H9 (cell line): ENCODE measurements at regions not wholly inside any gene's neighbourhood (a gene's known extent, or its start where the extent isn't known, plus 50 kb on each side); places are given as distances from the start of the nearest gene placed in this dataset.

Experiments
- DNase-seq: peaks from one replicate; pipeline ENCODE4 v3.0.0-alpha.2; 2017
- H2AFZ ChIP-seq: one replicate; pipeline ENCODE4 v1.6.1; 2013; ENCODE audit warnings: mild to moderate bottlenecking, low read length, control low read depth, moderate library complexity
- H2AK5ac ChIP-seq: 2 replicates; pipeline ENCODE4 v1.6.1; 2013; ENCODE audit warnings: low read length, control low read depth, mixed read lengths; ENCODE audit not compliant: insufficient read length
- H2BK120ac ChIP-seq: one replicate; pipeline ENCODE4 v1.6.1; 2013; ENCODE audit warnings: low read depth, mild to moderate bottlenecking, low read length, control low read depth, inconsistent platforms; ENCODE audit not compliant: poor library complexity, severe bottlenecking
- H2BK12ac ChIP-seq: 2 replicates; pipeline ENCODE4 v1.6.1; 2013; ENCODE audit warnings: low read length, control low read depth, mixed read lengths, low read depth; ENCODE audit not compliant: insufficient read length
- H2BK15ac ChIP-seq: 2 replicates; pipeline ENCODE4 v1.6.1; 2013; ENCODE audit warnings: low read depth, low read length, control low read depth
- H2BK20ac ChIP-seq: one replicate; pipeline ENCODE4 v1.6.1; 2013; ENCODE audit warnings: low read depth, mild to moderate bottlenecking, low read length, control low read depth, inconsistent platforms; ENCODE audit not compliant: poor library complexity, severe bottlenecking
- H2BK5ac ChIP-seq: 2 replicates; pipeline ENCODE4 v1.6.1; 2013; ENCODE audit warnings: low read length, control low read depth, mixed read lengths; ENCODE audit not compliant: insufficient read length
- H3K14ac ChIP-seq: 2 replicates; pipeline ENCODE4 v1.6.1; 2013; ENCODE audit warnings: low read length, control low read depth; ENCODE audit not compliant: insufficient read depth
- H3K18ac ChIP-seq: 2 replicates; pipeline ENCODE4 v1.6.1; 2013; ENCODE audit warnings: low read depth, mild to moderate bottlenecking, mixed read lengths, low read length, control low read depth; ENCODE audit not compliant: insufficient read length
- H3K23ac ChIP-seq: 2 replicates; pipeline ENCODE4 v1.6.1; 2013; ENCODE audit warnings: low read length, control low read depth, mixed read lengths, low read depth; ENCODE audit not compliant: insufficient read length
- H3K23me2 ChIP-seq: 2 replicates; pipeline ENCODE4 v1.6.1; 2013; ENCODE audit warnings: low read depth, mild to moderate bottlenecking, mixed read lengths, low read length, control low read depth; ENCODE audit not compliant: insufficient read length, poor library complexity, severe bottlenecking
- H3K27ac ChIP-seq: 2 replicates; pipeline ENCODE4 v1.5.1; 2013; ENCODE audit warnings: low read length, control low read depth, mixed read lengths, low read depth; ENCODE audit not compliant: insufficient read length
- H3K27me3 ChIP-seq: 2 replicates; pipeline ENCODE4 v1.6.1; 2013; ENCODE audit warnings: low read length, control low read depth, inconsistent platforms; ENCODE audit not compliant: insufficient read depth
- H3K4ac ChIP-seq: 2 replicates; pipeline ENCODE4 v1.6.1; 2013; ENCODE audit warnings: low read depth, mild to moderate bottlenecking, control low read depth, inconsistent platforms, low read length, moderate library complexity
- H3K4me1 ChIP-seq: 2 replicates; pipeline ENCODE4 v1.6.1; 2013; ENCODE audit warnings: low read length, control low read depth, inconsistent platforms; ENCODE audit not compliant: insufficient read depth
- H3K4me2 ChIP-seq: 2 replicates; pipeline ENCODE4 v1.6.1; 2013; ENCODE audit warnings: low read length, control low read depth, mixed read lengths; ENCODE audit not compliant: insufficient read length, insufficient read depth
- H3K56ac ChIP-seq: 2 replicates; pipeline ENCODE4 v1.6.1; 2013; ENCODE audit warnings: low read depth, mild to moderate bottlenecking, mixed read lengths, low read length, control low read depth; ENCODE audit not compliant: insufficient read length
- H3K79me1 ChIP-seq: 2 replicates; pipeline ENCODE4 v1.6.1; 2013; ENCODE audit warnings: low read depth, mild to moderate bottlenecking, moderate library complexity, low read length, control low read depth, inconsistent platforms; ENCODE audit not compliant: insufficient read depth, poor library complexity, severe bottlenecking
- H3K79me2 ChIP-seq: 2 replicates; pipeline ENCODE4 v1.6.1; 2013; ENCODE audit warnings: low read length, control low read depth, inconsistent platforms; ENCODE audit not compliant: insufficient read depth
- H3K9ac ChIP-seq: 2 replicates; pipeline ENCODE4 v1.6.1; 2013; ENCODE audit warnings: low read length, control low read depth, mixed read lengths; ENCODE audit not compliant: insufficient read length; ENCODE audit errors: extremely low read depth
- H3K9me3 ChIP-seq: one replicate; pipeline ENCODE4 v1.6.1; 2013; ENCODE audit warnings: low read depth, low read length, inconsistent platforms; ENCODE audit not compliant: control insufficient read depth
- H3T11ph ChIP-seq: one replicate; pipeline ENCODE4 v1.6.1; 2013; ENCODE audit warnings: mild to moderate bottlenecking, low read length, control low read depth, inconsistent platforms
- H4K20me1 ChIP-seq: one replicate; pipeline ENCODE4 v1.6.1; 2013; ENCODE audit not compliant: control insufficient read depth, insufficient read length, insufficient read depth
- H4K5ac ChIP-seq: 2 replicates; pipeline ENCODE4 v1.6.1; 2013; ENCODE audit warnings: low read depth, mild to moderate bottlenecking, mixed read lengths, low read length, control low read depth; ENCODE audit not compliant: insufficient read length
- H4K8ac ChIP-seq: replicated peaks from 2 replicates; pipeline ENCODE4 v1.6.1; 2013; ENCODE audit warnings: low read length, control low read depth, mixed read lengths, low read depth; ENCODE audit not compliant: insufficient read length
- H4K91ac ChIP-seq: 2 replicates; pipeline ENCODE4 v1.6.1; 2013; ENCODE audit warnings: low read depth, mild to moderate bottlenecking, moderate library complexity, mixed read lengths, low read length, control low read depth; ENCODE audit not compliant: insufficient read length
- H3K27ac Mint-ChIP-seq, 3 experiments: 2 replicates in 2 of 3; 3 replicates in 1 of 3; pipeline ENCODE4 v1.8.0; 2020 to 2021; ENCODE audit warnings: mixed read lengths in 3 of 3, mild to moderate bottlenecking in 1 of 3, moderate library complexity in 1 of 3
- H3K27me3 Mint-ChIP-seq: 2 replicates; pipeline ENCODE4 v1.8.0; 2021; ENCODE audit warnings: low read depth, mild to moderate bottlenecking, moderate library complexity, mixed read lengths
- H3K36me3 Mint-ChIP-seq, 3 experiments: 2 replicates in 2 of 3; 3 replicates in 1 of 3; pipeline ENCODE4 v1.8.0; 2020 to 2021; ENCODE audit warnings: low read depth in 3 of 3, mixed read lengths in 3 of 3; ENCODE audit not compliant: insufficient read depth in 1 of 3
- H3K4me1 Mint-ChIP-seq, 2 experiments: 2 replicates each; pipeline ENCODE4 v1.8.0; 2020; ENCODE audit warnings: mixed read lengths in 2 of 2
- H3K4me3 Mint-ChIP-seq, 2 experiments: 2 replicates in 1 of 2; 3 replicates in 1 of 2; pipeline ENCODE4 v1.8.0; 2020 to 2021; ENCODE audit warnings: mild to moderate bottlenecking in 2 of 2, mixed read lengths in 2 of 2, moderate library complexity in 1 of 2
- H3K9me3 Mint-ChIP-seq, 2 experiments: 2 replicates in 1 of 2; 3 replicates in 1 of 2; pipeline ENCODE4 v1.8.0; 2020; ENCODE audit warnings: mild to moderate bottlenecking in 2 of 2, mixed read lengths in 2 of 2, moderate library complexity in 1 of 2
- WGBS: extraction: QIAGEN DNeasy Blood & Tissue Kit; methylation state at CpG from one replicate; pipeline ENCODE4 v1.1.7; 2013; ENCODE audit warnings: missing lambda C conversion rate, low lambda C conversion rate, mixed read lengths; ENCODE audit not compliant: insufficient read length; ENCODE audit errors: extremely low coverage; 5-methylcytosine and 5-hydroxymethylcytosine counted together
- TF ChIP-seq, protein P1 (sequence below): fragments of 200-600 bp; sonication (generic); conservative IDR thresholded peaks from 3 replicates; pipeline ENCODE4 v1.8.0; 2021; ENCODE audit warnings: antibody characterized with exemption, mild to moderate bottlenecking

DNA sequence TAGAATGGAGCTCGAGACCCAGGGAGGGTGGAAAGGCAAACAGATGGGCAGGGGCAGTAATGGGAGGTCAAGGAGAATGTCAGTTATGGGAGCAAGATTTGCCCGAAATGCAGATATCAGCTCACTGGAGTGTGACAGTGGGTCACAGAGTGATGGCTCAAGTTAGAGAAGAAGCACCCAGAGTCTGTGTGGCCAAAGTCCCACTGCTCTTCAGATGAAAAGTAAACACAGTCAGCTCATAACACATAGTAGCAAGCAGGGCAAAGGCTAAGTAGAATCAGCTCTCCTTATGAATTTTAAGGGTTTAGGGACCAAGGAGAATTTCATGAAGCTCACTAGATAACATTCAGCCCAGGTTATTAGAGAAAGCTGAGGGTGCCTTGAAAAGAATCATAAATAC lies 264.9 kb upstream of the MON1B start:
- Histone ChIP-seq H2BK5ac (no peak overlapping the region), H3K27me3 (no peaks in the 10 kb centered on the region), H3K18ac (no peak overlapping the region), H3K9ac (no peak overlapping the region), H2BK120ac (no peak overlapping the region), H3K27ac (no peak overlapping the region), H3K9me3 (no peaks in the 10 kb centered on the region), H2AK5ac (no peak overlapping the region), H3K56ac (no peak overlapping the region), H4K8ac (no peak overlapping the region), H3K23ac (no peak overlapping the region), H3K4me1 (no peaks in the 10 kb centered on the region), H2BK12ac (no peak overlapping the region), H3T11ph (no peak overlapping the region), H2AFZ (no peak overlapping the region), H3K4ac (no peak overlapping the region), H3K79me2 (no peaks in the 10 kb centered on the region), H2BK20ac (no peak overlapping the region), H4K5ac (no peak overlapping the region), H2BK15ac (no peak overlapping the region), H4K91ac (no peak overlapping the region), H4K20me1 (no peaks in the 10 kb centered on the region), H3K4me2 (no peak overlapping the region), H3K79me1 (no peaks in the 10 kb centered on the region), H3K23me2 (no peaks in the 10 kb centered on the region), H3K14ac (no peak overlapping the region)
- no peak overlapping the region for H3K4me3 Mint-ChIP-seq
- peaks cover 4% of the 10 kb centered on the region in 2 experiments; a peak in 3 of 4 replicates for H3K4me1 Mint-ChIP-seq
- H3K27me3 Mint-ChIP-seq = no peaks in the 10 kb centered on the region
- H3K9me3 Mint-ChIP-seq = no peaks in the 10 kb centered on the region
- TF ChIP-seq, protein P1, sequence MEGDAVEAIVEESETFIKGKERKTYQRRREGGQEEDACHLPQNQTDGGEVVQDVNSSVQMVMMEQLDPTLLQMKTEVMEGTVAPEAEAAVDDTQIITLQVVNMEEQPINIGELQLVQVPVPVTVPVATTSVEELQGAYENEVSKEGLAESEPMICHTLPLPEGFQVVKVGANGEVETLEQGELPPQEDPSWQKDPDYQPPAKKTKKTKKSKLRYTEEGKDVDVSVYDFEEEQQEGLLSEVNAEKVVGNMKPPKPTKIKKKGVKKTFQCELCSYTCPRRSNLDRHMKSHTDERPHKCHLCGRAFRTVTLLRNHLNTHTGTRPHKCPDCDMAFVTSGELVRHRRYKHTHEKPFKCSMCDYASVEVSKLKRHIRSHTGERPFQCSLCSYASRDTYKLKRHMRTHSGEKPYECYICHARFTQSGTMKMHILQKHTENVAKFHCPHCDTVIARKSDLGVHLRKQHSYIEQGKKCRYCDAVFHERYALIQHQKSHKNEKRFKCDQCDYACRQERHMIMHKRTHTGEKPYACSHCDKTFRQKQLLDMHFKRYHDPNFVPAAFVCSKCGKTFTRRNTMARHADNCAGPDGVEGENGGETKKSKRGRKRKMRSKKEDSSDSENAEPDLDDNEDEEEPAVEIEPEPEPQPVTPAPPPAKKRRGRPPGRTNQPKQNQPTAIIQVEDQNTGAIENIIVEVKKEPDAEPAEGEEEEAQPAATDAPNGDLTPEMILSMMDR = no peak
- peak overlapping the region in 2 of 3 experiments; percentile 10 to 74; a peak in 4 of 7 replicates for H3K27ac Mint-ChIP-seq
- WGBS = no CpG with 5 or more reads among the region's 2 CpGs
- H3K36me3 Mint-ChIP-seq = no peaks in the 10 kb centered on the region
- no peak for DNase-seq
